Brain pericyte (primary cell): ENCODE measurements at regions not wholly inside any gene's neighbourhood (a gene's known extent, or its start where the extent isn't known, plus 50 kb on each side); places are given as distances from the start of the nearest gene placed in this dataset.

Experiments
- DNase-seq: peaks from one replicate; pipeline ENCODE4 v3.0.0-alpha.2; 2012; ENCODE audit warnings: low read depth, low spot score

DNA sequence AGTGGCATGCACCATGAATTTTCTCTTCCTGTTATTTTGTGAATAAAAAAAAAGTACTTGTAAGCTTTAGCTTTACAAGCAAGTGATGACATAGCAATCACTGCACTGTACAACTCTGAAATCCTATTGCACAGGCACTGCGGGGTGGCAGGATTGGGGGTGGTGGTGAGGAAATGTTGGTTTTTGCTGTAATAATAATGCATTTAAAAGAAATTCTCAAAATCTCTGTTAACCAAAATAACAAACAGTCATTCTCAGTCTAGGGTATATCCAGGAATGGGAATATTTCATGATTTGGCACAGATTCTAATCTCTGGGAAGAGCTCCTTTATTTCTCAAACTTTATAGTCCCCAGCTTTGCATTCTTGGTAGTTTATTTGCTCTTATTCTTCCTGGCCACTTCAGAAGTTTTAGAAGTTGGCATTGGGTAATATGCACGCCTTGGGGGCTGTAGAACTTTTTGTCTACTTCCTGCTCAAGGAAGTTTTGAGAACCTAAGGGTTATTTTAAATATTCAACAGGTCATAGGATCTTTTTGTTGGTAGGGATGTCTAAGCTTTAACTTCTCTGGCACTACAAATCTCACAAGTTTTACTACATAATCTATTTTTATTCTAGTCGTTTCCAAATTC is 353.0 kb upstream of the KLF12 start:
- peak; percentile 32 for DNase-seq

DNA sequence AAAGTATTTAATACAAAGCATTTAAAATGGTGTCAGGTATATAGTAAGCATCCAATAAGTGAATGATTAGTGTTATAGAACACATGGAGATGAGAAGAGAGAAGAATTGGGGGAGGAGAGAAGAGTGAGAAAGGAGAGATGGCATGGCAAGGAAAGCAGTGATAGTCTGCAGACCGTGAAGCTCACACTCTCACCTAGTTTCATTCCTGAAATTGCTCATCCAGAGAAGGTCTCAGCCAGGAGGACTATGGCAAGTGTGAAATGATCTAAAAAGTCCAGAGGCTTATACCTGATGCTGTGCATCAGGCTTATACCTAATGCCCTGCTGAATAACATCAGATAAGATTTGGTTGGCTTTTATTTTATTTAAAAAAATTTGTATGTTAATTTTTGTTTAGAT is 351.6 kb upstream of the KLF12 start:
- DNase-seq = no peak

GRCh38 chr13:74479124-74479523 is 344.9 kb upstream of the KLF12 start:
- no peak for DNase-seq

- no peak for DNase-seq
Measured at GRCh38 chr13:74476788-74477187, 342.6 kb upstream of the KLF12 start.

DNA sequence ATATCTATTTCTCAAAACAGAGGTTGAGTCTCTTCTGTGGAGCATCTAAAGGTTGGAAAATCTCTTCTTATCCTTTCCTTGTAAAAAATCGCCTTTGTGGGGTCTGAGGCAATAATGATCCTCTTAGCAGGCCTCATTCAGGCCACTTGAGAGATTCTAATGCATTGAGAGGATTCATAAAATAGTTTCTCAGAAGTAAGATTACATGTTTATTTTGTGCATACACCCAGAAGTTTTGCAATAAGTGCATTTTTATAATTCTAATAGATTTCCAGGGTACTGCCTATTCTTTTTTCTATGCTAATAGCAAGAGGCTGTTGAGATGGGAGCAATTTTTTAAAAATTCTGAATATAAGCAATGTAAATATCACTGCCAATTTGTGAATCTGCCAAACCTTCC is 342.2 kb upstream of the KLF12 start:
- no peak for DNase-seq

GRCh38 chr13:74466864-74467263 is 332.7 kb upstream of the KLF12 start:
- no peak for DNase-seq

- no peak for DNase-seq
Measured at GRCh38 chr13:74466020-74466419, 331.8 kb upstream of the KLF12 start.

- no peak for DNase-seq
Measured at GRCh38 chr13:74465271-74465670, 331.1 kb upstream of the KLF12 start.

- DNase-seq = no peak
Measured at GRCh38 chr13:74464670-74465069, 330.5 kb upstream of the KLF12 start.

DNA sequence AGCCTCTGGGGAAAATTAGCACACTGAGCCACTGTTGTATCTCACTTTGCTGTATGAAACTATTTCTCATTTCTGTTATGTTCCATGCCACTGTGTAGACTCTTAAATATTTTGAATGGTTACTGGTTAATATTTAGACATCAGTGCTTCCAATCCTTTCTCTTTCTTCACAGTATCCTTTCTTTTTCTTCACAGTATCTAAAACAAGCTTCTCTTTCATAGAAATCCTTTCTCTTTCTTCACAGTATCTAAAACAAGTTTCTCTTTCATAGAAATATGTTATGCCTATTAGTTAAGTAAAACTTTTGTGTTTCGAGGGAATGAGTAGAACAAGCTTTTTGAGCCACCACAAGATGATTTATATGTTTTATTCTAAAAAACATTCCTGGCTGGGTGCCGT is 326.8 kb upstream of the KLF12 start:
- DNase-seq = no peak

DNA sequence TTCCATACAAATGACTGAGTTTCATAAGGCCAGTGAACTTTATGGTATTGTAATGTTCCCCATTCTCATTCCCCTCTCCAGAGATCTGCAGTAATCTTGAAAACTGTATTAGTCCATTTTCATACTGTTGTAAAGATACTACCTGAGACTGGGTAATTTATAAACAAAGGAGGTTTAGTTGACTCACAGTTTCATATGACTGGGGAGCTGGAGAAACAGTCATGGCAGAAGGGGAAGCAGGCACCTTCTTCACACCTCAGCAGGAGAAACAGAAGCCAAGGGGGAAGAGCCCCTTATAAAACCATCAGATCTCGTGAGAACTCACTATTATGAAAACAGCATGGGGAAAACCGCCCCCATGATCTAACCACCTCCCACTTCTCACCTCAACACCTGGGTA is 318.7 kb upstream of the KLF12 start:
- DNase-seq = no peak

DNA sequence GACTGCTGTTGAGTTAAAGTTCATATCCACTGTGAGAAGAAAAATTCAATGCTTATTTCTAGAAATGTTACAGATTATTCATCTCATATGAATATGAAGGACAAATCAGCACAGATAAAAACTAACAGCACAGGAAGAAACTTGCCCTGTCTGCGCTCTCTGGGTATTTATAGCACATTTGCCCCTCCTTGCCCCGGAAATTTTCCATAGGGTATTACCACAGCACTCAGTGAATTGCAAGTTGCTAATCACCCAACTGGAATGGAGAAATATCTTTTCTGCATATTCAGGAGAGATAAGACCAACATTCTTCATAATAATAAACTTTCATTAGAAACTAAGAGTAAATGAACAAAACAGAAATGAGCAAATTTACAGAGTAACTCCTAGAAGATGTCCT is 318.0 kb upstream of the KLF12 start:
- DNase-seq = no peak

DNA sequence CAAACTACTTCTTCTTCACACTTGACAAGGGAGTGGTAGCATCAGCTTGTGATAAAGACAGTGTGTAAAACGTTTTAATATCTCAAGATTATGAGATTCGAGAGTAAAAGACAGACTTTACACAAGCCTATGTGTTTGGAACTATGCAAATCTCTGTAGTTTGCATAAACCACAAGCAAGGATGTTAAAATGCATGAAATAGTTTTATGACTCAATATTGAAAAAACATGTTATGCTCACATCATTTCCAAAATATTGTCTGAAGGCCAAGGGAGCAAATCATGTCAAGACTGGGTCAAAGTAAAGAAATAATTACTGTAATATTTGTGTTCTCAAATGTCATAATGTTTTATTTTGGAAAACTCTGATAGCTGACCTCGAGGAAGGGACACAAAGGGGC is 316.8 kb upstream of the KLF12 start:
- no peak for DNase-seq

GRCh38 chr13:74450525-74450845 is 316.3 kb upstream of the KLF12 start:
- no peak for DNase-seq

DNA sequence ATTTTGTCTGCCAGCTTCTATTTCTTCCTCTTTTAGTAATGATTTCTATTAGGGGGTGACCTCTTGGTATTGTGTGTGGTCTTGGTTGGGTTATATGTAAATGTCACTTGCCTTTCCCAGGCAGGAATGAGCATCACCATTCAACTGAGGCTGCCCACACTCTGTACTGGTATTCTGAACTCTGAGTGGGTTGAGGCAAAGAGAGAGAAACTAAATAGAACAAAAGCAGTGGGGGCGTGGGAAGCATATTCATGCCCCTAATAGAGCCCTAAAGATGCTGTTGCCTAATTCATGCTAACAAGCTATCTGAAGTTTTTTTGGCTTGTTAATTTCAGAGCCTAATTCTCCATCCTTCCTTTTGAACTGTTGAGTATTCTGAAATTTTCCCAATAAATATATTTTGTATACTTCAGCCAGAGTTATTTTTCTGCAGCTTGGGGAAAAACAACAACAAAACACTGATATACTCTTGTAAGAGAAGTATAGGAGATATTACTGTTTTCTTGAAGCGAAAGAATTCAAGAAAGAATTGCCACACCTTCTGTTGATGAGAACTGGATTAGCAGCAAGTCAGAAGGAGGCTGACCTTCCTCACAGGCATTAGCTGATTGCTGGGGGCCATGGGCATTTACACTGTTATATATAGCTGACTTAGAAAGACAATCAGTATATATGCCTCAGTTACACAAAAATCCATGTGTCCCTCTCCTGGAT is 315.8 kb upstream of the KLF12 start:
- no peak for DNase-seq

- DNase-seq = no peak
Measured at GRCh38 chr13:74444864-74445479, 310.8 kb upstream of the KLF12 start.

DNA sequence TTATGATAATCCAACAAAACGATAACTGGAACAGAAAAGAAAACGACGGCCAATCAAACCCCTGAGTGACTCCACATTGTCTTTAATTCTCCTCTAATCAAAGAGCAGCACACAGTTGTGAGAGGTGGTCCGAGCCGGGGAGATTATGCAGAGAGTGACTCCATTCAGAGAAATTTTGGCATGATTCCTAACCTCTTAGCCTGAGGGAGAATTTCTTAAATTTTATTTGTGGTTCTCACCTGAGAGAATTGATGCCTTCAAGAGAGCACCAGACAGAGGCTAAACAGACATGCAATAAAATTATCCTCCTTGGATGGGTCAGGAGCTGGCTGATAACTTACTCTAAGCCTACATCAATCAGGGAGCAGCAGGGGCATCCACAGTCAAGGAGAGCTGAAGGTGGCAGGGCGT is 310.0 kb upstream of the KLF12 start:
- no peak for DNase-seq

- peak; percentile 24 for DNase-seq
Measured at GRCh38 chr13:74443631-74444030, 309.4 kb upstream of the KLF12 start.

GRCh38 chr13:74442751-74443150 is 308.5 kb upstream of the KLF12 start:
- no peak for DNase-seq

- no peak for DNase-seq
Measured at GRCh38 chr13:74438901-74439300, 304.7 kb upstream of the KLF12 start.

DNA sequence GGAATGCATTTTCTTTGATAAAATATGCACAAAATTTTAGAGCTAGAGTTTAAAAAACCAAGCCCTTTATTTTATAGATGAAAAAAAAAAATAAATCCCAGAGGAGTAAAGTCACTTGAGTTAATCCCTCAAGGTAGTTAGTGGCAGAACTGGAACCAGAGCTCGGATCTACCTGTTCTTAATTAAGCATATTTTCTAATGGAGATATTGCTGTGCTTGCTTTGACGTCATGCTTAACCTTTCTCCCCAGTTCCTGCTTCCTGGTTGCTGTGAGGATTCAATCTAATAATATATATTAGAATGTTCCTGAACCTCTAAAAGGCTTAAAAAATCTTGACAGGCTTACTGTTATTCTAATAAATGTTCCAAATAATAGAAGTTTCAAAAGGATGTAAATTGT is 300.6 kb upstream of the KLF12 start:
- DNase-seq = no peak

- no peak for DNase-seq
Measured at GRCh38 chr13:74424455-74424854, 290.3 kb upstream of the KLF12 start.

GRCh38 chr13:74423434-74423833 is 289.2 kb upstream of the KLF12 start:
- no peak for DNase-seq
